ENCODE measurements at regions not wholly inside any gene's neighbourhood (a gene's known extent, or its start where the extent isn't known, plus 50 kb on each side); places are given as distances from the start of the nearest gene placed in this dataset.

- no peak for DNase-seq (ENCODE audit: low read depth in 2 of 2)
- TF ChIP-seq CTCF (IDR thresholded peaks at IDR 0.05; ENCODE audit: low read depth, low read length): no peak
- no peak overlapping the region for H3K4me3 ChIP-seq (replicated peaks in 1 of 2; ENCODE audit: low read depth in 2 of 2, low read length in 2 of 2)
Observed at GRCh38 chr6:56865081-56865875, 89.6 kb upstream of the BEND6 start.

- no peak overlapping the region for H3K4me3 ChIP-seq (replicated peaks in 1 of 2; ENCODE audit: low read depth in 2 of 2, low read length in 2 of 2)
- peak in 1 of 2 donors; percentile 53 for DNase-seq (ENCODE audit: low read depth in 2 of 2)
- no peak for TF ChIP-seq CTCF (IDR thresholded peaks at IDR 0.05; ENCODE audit: low read depth, low read length)
Observed at GRCh38 chr6:56864171-56864616, 90.7 kb upstream of the BEND6 start.

- DNase-seq (ENCODE audit: low read depth in 2 of 2): peak; percentile 46 to 94
- H3K4me3 ChIP-seq (replicated peaks in 1 of 2; ENCODE audit: low read depth in 2 of 2, low read length in 2 of 2): no peak overlapping the region
- TF ChIP-seq CTCF (IDR thresholded peaks at IDR 0.05; ENCODE audit: low read depth, low read length): no peak
Observed at GRCh38 chr6:56863366-56863765, 91.5 kb upstream of the BEND6 start.

- no peak overlapping the region for H3K4me3 ChIP-seq (replicated peaks in 1 of 2; ENCODE audit: low read depth in 2 of 2, low read length in 2 of 2)
- DNase-seq (ENCODE audit: low read depth in 2 of 2): peak in 1 of 2 donors; percentile 43
- no peak for TF ChIP-seq CTCF (IDR thresholded peaks at IDR 0.05; ENCODE audit: low read depth, low read length)
Observed at GRCh38 chr6:56862415-56863175, 92.3 kb upstream of the BEND6 start.

- TF ChIP-seq CTCF (IDR thresholded peaks at IDR 0.05; ENCODE audit: low read depth, low read length): no peak
- peak; percentile 39 to 54 for DNase-seq (ENCODE audit: low read depth in 2 of 2)
- no peak overlapping the region for H3K4me3 ChIP-seq (replicated peaks in 1 of 2; ENCODE audit: low read depth in 2 of 2, low read length in 2 of 2)
Observed at GRCh38 chr6:56860475-56860874, 94.4 kb upstream of the BEND6 start.

- no peak overlapping the region for H3K4me3 ChIP-seq (replicated peaks in 1 of 2; ENCODE audit: low read depth in 2 of 2, low read length in 2 of 2)
- no peak for TF ChIP-seq CTCF (IDR thresholded peaks at IDR 0.05; ENCODE audit: low read depth, low read length)
- peak in 1 of 2 donors; percentile 92 for DNase-seq (ENCODE audit: low read depth in 2 of 2)
Observed at GRCh38 chr6:56856036-56856580, 98.8 kb upstream of the BEND6 start.
